HG03565 (cell line): ENCODE measurements at regions not wholly inside any gene's neighbourhood (a gene's known extent, or its start where the extent isn't known, plus 50 kb on each side); places are given as distances from the start of the nearest gene placed in this dataset.
"Not testable (repeated sequence)": the region's sequence is repeated elsewhere in the genome, so short reads cannot be mapped to it uniquely, and the experiment has no call there.

Experiments
- ATAC-seq: cut with Tn5 transposase; IDR thresholded peaks from one replicate; pipeline ENCODE4 v1.9.1; 2021; ENCODE audit warnings: mild to moderate bottlenecking, moderate library complexity; ENCODE audit not compliant: unreplicated experiment

- no peak for ATAC-seq
These were observed 1303.4 kb downstream of the TECRL start for GRCh38 chr4:63105839-63106238.

GRCh38 chr4:63090641-63091040 is 1318.6 kb downstream of the TECRL start:
- no peak for ATAC-seq

- no peak for ATAC-seq
These were observed 1324.2 kb downstream of the TECRL start for GRCh38 chr4:63085091-63085490.

- no peak for ATAC-seq
These were observed 1328.3 kb downstream of the TECRL start for GRCh38 chr4:63080934-63081333.

GRCh38 chr4:63063760-63064159 is 1345.5 kb downstream of the TECRL start:
- ATAC-seq: no peak

- not testable (repeated sequence) for ATAC-seq
These were observed 1346.4 kb downstream of the TECRL start for GRCh38 chr4:63062891-63063290.

GRCh38 chr4:63049726-63050125 is 1359.5 kb downstream of the TECRL start:
- ATAC-seq: no peak

- ATAC-seq: no peak
These were observed 1360.0 kb downstream of the TECRL start for GRCh38 chr4:63049278-63049677.

GRCh38 chr4:63036159-63036866 is 1372.9 kb downstream of the TECRL start:
- no peak for ATAC-seq

GRCh38 chr4:63029380-63029779 is 1379.9 kb downstream of the TECRL start:
- no peak for ATAC-seq

GRCh38 chr4:63020661-63021060 is 1388.6 kb downstream of the TECRL start:
- no peak for ATAC-seq

GRCh38 chr4:63017300-63017699 is 1392.0 kb downstream of the TECRL start:
- ATAC-seq: no peak

GRCh38 chr4:62970846-62971245 is 1438.4 kb downstream of the TECRL start:
- ATAC-seq: no peak

- no peak for ATAC-seq
These were observed 1448.8 kb downstream of the TECRL start for GRCh38 chr4:62960415-62960814.

GRCh38 chr4:62953752-62954151 is 1455.5 kb downstream of the TECRL start:
- no peak for ATAC-seq

GRCh38 chr4:62952366-62952765 is 1456.9 kb downstream of the TECRL start:
- ATAC-seq: no peak

GRCh38 chr4:62948108-62948507 is 1461.1 kb downstream of the TECRL start:
- no peak for ATAC-seq

- no peak for ATAC-seq
These were observed 1469.0 kb downstream of the TECRL start for GRCh38 chr4:62940229-62940628.

GRCh38 chr4:62930884-62931283 is 1478.4 kb downstream of the TECRL start:
- no peak for ATAC-seq

GRCh38 chr4:62928483-62928882 is 1480.8 kb downstream of the TECRL start:
- ATAC-seq: no peak

- ATAC-seq: no peak
These were observed 1481.7 kb downstream of the TECRL start for GRCh38 chr4:62927574-62927973.

- no peak for ATAC-seq
These were observed 1485.5 kb downstream of the TECRL start for GRCh38 chr4:62923783-62924182.

- no peak for ATAC-seq
These were observed 1491.6 kb downstream of the TECRL start for GRCh38 chr4:62917649-62918048.
